Smooth muscle cell (in vitro differentiated cells): ENCODE measurements at regions not wholly inside any gene's neighbourhood (a gene's known extent, or its start where the extent isn't known, plus 50 kb on each side); places are given as distances from the start of the nearest gene placed in this dataset.

ENCODE experiments used
- DNase-seq: peaks from one replicate; lab custom pipeline; 2025; ENCODE audit not compliant: unreplicated experiment; lab: John Stamatoyannopoulos, UW
- H2AFZ ChIP-seq: fragments of 200-600 bp; sonication (generic); 2 replicates; pipeline ENCODE4 v1.6.0; 2016; ENCODE audit warnings: antibody characterized with exemption, low read depth, mild to moderate bottlenecking
- H3F3A ChIP-seq: fragments of 200-600 bp; sonication (generic); 2 replicates; pipeline ENCODE4 v1.6.0; 2017; ENCODE audit warnings: antibody characterized with exemption, low read depth
- H3K27ac ChIP-seq: fragments of 200-600 bp; sonication (generic); 2 replicates; pipeline ENCODE4 v1.5.1; 2016; ENCODE audit warnings: low read depth, mild to moderate bottlenecking
- H3K27me3 ChIP-seq: fragments of 200-600 bp; sonication (generic); 2 replicates; pipeline ENCODE4 v1.6.1; 2016; ENCODE audit warnings: low read depth, mild to moderate bottlenecking
- H3K36me3 ChIP-seq: fragments of 200-600 bp; sonication (generic); 2 replicates; pipeline ENCODE4 v1.5.1; 2016; ENCODE audit warnings: low read depth
- H3K4me1 ChIP-seq: fragments of 200-600 bp; sonication (generic); 2 replicates; pipeline ENCODE4 v1.5.1; 2016; ENCODE audit warnings: low read depth
- H3K4me2 ChIP-seq: fragments of 200-600 bp; sonication (generic); 2 replicates; pipeline ENCODE4 v1.6.0; 2016; ENCODE audit warnings: mild to moderate bottlenecking
- H3K4me3 ChIP-seq: fragments of 200-600 bp; sonication (generic); 2 replicates; pipeline ENCODE4 v1.5.1; 2016; ENCODE audit warnings: mild to moderate bottlenecking
- H3K79me2 ChIP-seq: fragments of 200-600 bp; sonication (generic); 2 replicates; pipeline ENCODE4 v1.6.0; 2016; ENCODE audit warnings: low read depth, mild to moderate bottlenecking
- H3K9ac ChIP-seq: fragments of 200-600 bp; sonication (generic); 2 replicates; pipeline ENCODE4 v1.6.0; 2016; ENCODE audit warnings: low read depth
- H3K9me3 ChIP-seq: fragments of 200-600 bp; sonication (generic); replicated peaks from 2 replicates; pipeline ENCODE4 v1.5.1; 2016; ENCODE audit warnings: low read depth
- H4K20me1 ChIP-seq: fragments of 200-600 bp; sonication (generic); 2 replicates; pipeline ENCODE4 v1.6.0; 2016; ENCODE audit warnings: low read depth
- CTCF ChIP-seq: fragments of 200-600 bp; sonication (generic); IDR thresholded peaks from 2 replicates; pipeline ENCODE4 v1.5.1; 2017; ENCODE audit warnings: borderline replicate concordance, mild to moderate bottlenecking, antibody characterized with exemption; ENCODE audit not compliant: insufficient read depth, poor library complexity, severe bottlenecking
- WGBS: methylation state at CpG from one replicate; pipeline ENCODE4 v1.1.7; 2016; ENCODE audit warnings: low lambda C conversion rate; 5-methylcytosine and 5-hydroxymethylcytosine counted together

- H3K27me3 ChIP-seq = no peaks in the 10 kb centered on the region
- H2AFZ ChIP-seq = peak overlapping the region; percentile 33
- no peaks in the 10 kb centered on the region for H3K4me1 ChIP-seq
- H3K79me2 ChIP-seq = no peaks in the 10 kb centered on the region
- 23% methylated on average over 5 of the region's 5 CpGs for WGBS
- no peaks in the 10 kb centered on the region for H3K9me3 ChIP-seq
- no peaks in the 10 kb centered on the region for H3F3A ChIP-seq
- H3K9ac ChIP-seq = no peak overlapping the region
- TF ChIP-seq CTCF = no peak
- peak overlapping the region; percentile 58 for H3K4me2 ChIP-seq
- DNase-seq = no peak
- H3K27ac ChIP-seq = peak overlapping the region; percentile 65
- no peak overlapping the region for H3K4me3 ChIP-seq
- no peaks in the 10 kb centered on the region for H3K36me3 ChIP-seq
- no peaks in the 10 kb centered on the region for H4K20me1 ChIP-seq
Observed at GRCh38 chr4:55742655-55743202, 76.9 kb upstream of the EXOC1L start.

DNA sequence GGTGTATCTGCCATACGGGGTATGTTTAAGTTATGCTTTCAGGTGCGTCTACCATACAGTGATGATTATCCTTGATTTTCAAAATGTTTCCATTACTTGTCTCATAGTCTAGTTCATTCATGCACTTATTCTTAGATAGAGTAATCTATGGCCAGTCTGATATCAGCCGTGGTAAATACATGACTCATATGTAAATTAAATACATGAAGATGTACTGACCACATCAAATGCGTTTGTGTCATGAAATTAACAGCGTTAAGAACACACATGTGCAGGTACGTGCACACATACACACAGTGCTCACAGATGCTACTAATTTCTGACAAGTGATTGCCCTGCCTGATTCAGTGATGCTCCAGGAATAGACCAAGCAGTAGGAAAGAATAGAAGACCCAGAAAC lies 75.2 kb upstream of the EXOC1L start:
- DNase-seq = no peak
- H4K20me1 ChIP-seq = no peaks in the 10 kb centered on the region
- WGBS = 85% methylated on average over 6 of the region's 6 CpGs
- TF ChIP-seq CTCF = no peak
- H3K4me3 ChIP-seq = no peak overlapping the region
- H3K9ac ChIP-seq = no peak overlapping the region
- H3K4me2 ChIP-seq = no peak overlapping the region
- no peak overlapping the region for H2AFZ ChIP-seq
- H3K79me2 ChIP-seq = no peaks in the 10 kb centered on the region
- no peaks in the 10 kb centered on the region for H3K4me1 ChIP-seq
- H3K27me3 ChIP-seq = no peaks in the 10 kb centered on the region
- H3K9me3 ChIP-seq = no peaks in the 10 kb centered on the region
- no peak overlapping the region for H3K27ac ChIP-seq
- H3K36me3 ChIP-seq = no peaks in the 10 kb centered on the region
- no peaks in the 10 kb centered on the region for H3F3A ChIP-seq

DNA sequence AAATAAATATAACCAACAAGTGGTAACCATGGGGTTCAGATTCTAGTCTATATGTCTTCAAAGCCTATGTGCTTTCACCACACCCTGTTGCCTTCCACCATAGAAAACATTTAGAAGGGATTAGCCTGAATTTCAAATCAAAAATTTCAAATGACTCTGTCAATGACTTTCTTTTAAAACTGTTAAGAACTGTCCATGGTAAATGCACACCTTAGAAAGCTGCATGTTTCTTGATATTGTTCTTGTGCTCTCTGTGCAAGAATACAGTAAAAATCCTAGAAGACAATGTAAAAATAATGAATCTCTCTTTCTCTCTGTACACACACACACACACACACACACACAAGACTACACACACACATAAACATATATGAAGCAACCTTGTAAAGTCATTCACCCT lies 74.6 kb upstream of the EXOC1L start:
- Histone ChIP-seq H3K9me3 (no peaks in the 10 kb centered on the region), H2AFZ (no peak overlapping the region), H3K9ac (no peak overlapping the region), H3K4me1 (no peaks in the 10 kb centered on the region), H3K79me2 (no peaks in the 10 kb centered on the region), H4K20me1 (no peaks in the 10 kb centered on the region), H3K4me3 (no peak overlapping the region), H3K36me3 (no peaks in the 10 kb centered on the region), H3K27ac (no peak overlapping the region), H3K27me3 (no peaks in the 10 kb centered on the region), H3K4me2 (no peak overlapping the region), H3F3A (no peaks in the 10 kb centered on the region)
- no peak for DNase-seq
- TF ChIP-seq CTCF = no peak

DNA sequence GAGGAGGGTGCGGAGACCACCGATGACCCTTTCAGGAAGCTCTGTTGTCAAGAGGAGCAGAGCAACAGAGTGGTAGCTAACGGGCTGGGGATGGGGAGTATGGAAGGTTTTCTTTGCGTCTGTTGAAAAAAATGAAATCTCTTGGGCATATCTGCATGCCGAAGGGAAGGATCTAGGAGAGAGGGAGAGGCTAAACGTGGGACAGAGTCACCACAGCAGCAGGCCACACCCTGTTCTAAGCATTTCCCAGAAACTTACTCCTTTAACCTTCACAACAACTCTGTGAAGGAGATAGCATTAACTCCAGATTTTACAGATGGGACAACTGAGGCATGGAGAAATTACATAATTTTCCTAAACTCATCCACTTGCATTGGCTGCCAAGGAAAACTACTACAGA lies 71.8 kb upstream of the EXOC1L start:
- Histone ChIP-seq H3K27me3 (no peaks in the 10 kb centered on the region), H3K27ac (no peak overlapping the region), H3K4me1 (no peaks in the 10 kb centered on the region), H3K9me3 (no peaks in the 10 kb centered on the region), H3K9ac (no peak overlapping the region), H4K20me1 (no peaks in the 10 kb centered on the region), H2AFZ (no peak overlapping the region), H3K4me2 (no peak overlapping the region), H3K36me3 (no peaks in the 10 kb centered on the region), H3F3A (no peaks in the 10 kb centered on the region), H3K79me2 (no peaks in the 10 kb centered on the region), H3K4me3 (no peak overlapping the region)
- no peak for DNase-seq
- 90% methylated on average over 6 of the region's 6 CpGs for WGBS
- no peak for TF ChIP-seq CTCF
